ENCODE measurements at regions not wholly inside any gene's neighbourhood (a gene's known extent, or its start where the extent isn't known, plus 50 kb on each side); places are given as distances from the start of the nearest gene placed in this dataset.

DNA sequence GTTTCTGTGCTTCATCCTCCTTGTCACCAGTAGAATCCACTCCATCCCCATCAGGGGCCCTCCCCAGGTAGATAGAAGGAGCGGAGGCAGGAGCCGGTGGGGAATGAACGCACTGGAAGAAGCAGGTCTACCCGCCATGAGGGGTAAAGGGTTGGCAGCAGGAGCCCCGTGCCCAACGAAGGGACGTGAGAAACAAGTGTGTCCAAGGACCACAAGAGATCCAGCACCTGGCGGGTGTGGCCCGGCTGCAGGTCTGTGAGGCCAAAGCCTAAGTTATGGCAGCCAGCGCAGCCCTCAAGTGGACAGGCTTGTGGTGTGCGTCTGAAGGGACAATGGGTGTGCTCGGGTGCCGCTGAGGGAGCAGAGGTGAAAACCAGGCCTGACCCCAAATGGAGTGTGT is 94.3 kb downstream of the IRX2 start:
- DNase-seq, result no peak

DNA sequence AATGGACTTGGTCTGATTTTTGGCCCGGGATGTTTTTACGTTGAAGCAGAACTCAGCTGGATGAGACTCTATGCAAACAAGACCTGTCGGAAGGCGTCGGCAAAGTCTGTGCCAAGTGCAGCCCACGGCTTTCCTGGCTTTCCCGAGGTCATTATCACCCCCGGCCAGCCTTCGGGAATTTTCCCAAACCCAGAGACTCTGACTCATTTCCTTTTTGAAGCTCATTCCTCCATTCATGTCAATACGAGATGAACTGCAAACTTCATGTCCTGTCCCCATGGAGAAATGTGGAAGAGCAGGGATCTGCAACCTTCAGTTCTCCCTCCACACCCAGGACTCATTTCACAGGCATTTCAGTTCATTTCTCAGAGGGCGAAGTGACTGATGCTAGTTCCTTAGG is 95.3 kb downstream of the IRX2 start:
- no peak for DNase-seq

DNA sequence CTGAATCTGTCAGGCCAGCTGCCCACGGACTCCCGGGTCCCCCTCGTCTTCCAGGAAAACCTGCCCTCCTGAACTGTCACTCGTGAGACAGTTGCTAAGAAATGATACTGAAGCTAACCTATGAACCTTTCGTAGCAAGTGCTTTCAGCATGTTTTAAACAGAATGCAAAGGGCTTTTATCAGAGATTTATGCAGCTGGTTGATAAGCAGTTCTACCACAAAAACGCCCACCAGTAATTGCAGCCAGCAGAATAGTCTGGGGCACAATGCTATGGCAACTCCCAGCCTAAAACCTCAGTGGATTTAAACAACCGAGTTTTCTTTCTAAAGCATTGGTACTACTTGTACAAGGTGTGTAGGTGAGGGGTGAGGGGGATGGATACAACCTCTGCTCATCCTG is 97.5 kb downstream of the IRX2 start:
- no peak for DNase-seq

DNA sequence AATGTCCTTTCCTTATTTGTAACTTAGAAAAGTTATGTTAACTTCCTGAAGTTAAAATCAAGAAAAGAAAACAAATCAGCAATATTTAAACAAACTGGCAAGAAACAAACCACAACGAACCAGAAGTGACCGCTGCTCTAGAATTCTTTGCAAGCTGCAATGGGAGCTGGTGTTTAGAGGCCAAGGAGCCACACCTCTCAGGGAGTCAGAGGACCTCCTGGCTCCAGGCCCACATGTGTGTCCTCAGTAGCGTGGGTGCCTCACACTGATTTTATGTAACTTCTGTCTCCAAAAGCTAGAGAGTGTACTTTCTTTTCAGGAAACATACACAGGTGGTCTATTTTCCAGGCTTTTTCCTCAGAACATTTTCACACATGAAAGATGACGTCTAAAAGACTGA is 100.4 kb downstream of the IRX2 start:
- no peak for DNase-seq

DNA sequence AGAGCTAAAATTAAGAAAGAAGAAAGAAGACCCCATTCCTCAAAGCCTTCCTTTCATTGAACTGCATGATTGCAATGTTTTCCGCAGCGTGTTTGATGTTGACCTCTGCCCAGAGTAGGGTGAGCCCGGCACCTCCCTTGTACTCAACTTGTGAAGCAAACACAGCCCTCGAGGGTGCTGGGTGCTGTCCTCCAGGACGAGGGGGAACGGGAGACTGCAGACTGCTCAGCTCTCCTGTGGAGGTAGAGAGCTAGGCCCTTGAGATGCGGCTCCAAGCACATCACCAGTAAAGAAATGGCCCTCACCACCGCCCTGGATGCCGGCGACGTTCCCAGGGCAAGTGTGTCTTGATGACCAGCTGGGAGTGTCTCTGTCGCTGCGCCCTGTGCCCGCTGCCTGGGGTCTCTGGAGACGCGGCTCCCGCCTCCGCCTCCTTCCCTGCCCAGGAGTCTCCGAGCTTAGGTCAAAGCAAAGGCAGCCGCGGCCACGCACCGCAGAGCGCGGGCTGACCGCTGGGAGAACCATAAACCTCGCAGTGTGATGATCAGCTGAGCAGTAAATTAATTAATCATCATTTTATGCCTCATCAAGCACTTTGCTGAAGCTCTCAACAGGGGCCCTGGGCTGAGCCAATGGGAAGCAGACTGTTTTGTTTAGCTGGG is 108.7 kb downstream of the IRX2 start:
- DNase-seq, result no peak

DNA sequence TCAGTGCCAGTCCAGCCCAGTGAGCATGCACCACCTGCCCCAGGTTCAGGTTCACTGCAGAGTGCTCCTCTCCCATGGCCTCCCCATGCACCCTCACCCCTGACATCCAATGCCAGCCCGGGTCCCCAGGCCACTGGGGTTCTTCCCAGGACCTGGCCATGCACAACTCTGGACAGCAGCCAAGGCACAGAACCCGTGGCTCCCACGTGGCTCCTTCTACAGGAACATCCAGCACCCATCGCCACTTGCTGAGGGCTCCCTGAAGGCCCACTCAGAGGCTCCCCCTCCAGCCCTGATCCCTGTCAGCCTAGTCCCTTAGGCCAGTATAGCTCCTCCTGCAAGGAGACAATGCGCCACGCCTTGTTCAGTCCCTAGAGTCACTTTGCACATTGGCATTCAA is 110.8 kb downstream of the IRX2 start:
- DNase-seq, result no peak

DNA sequence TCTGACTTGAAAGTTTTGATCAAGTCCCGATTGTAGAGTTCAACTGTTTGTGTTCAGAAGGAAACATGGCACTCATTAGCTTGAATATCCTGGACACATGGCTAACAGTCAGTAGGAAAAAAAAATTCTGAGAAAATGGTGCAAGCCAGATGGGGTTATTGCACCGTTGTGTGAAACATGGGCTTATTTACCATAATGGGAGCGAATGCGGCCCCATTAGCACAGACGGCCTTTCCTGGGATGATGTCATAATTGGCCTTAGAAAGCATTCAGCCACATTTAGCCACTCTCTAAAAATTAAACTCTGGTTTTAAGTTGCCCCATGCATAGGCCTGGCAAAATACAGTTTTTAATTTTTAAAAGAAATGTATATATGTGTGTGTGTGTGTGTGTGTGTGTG is 112.1 kb downstream of the IRX2 start:
- no peak for DNase-seq

DNA sequence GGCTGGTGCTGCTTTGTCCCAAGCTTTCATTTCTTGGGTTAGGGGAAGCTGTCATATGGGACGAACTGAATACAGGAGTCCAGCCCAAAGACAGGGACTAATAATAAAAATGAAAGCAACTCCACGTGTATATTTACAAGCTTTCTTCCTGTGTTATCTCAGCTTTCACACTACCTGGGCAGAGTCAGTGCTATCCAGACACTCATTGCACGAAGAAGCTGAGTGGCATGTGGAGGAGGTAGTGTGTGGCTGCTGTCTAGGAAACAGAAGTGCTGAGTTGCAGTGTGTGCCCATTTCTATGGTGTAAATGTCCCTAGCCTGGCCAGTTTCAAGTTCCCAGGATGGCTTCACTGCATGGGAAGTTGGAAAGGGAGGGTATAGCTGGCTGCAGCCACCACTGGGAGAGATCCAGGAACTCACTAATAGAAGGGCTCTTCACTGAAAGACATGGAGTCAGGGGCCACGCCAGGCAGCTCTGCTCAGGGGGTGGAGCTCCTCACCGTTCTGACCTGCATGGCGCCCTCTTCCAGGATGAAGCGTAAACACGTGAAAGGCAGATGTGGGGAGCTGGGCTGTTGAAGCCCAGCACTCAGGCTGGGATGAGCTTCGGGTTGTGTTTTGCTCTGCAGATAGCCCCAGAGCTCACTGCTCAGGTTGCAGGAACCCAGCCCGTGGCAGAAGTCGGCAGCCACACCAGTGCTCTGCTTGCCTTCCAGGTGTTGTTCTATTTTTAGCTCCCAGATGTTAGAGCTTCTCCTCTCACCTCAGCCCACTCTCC is 116.9 kb downstream of the IRX2 start:
- no peak for DNase-seq

DNA sequence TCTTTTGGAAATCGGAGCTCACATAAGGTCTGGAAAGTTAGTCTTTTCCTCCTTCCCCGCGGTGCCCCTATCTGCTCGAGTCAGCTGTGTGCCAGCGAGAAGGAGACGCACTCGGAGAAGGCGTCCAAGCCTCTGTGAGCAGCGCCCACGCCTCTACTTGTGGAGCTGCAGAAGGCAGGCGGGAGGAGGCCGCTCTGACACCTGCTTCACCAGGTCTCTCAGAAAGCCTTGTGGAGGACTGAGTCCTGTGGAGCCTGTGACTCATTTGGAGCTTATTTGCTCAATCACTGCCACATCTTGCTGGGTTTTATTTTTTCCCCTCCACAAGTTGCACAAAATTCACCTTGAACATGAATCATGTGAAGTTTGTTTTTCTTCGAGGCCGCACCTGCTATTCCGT is 117.5 kb downstream of the IRX2 start:
- no peak for DNase-seq

DNA sequence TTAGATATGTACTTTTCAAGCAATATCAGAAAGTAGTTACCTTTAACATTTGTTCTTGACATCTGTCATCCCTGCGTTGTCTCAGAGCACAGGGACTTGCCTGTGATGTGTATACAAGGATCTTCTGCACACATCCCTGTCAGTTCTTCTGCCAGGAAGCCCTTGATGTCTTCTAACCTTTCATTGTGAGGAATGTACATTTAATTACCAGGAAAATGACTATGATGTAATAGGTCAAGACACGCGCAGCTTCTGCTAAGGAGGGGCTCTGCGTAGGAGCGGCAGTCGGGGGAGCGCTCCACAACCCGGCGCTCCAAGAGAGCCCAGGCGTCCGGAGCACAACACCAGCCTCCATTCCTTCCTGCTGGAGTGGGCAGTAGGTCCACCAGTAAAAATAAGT is 119.7 kb downstream of the IRX2 start:
- DNase-seq, result no peak

DNA sequence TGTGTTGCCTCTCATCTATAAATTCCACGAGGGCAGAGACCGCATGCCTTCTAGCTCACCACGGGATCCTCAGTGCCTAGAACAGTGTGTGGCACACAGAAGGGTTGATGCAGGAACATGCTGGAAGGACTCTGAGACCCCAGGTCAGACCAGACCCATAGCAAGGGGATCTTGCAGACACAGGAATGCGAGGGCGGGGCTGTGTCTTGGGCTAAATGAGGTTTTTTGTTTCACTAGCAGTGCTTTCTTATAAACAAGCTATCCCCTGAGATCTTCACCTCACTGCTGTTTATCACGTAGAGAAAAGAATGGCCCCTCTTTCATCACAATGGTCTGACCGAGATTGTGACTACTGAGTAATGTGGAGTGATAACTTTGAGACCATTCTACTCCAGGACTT is 122.4 kb downstream of the IRX2 start:
- no peak for DNase-seq

DNA sequence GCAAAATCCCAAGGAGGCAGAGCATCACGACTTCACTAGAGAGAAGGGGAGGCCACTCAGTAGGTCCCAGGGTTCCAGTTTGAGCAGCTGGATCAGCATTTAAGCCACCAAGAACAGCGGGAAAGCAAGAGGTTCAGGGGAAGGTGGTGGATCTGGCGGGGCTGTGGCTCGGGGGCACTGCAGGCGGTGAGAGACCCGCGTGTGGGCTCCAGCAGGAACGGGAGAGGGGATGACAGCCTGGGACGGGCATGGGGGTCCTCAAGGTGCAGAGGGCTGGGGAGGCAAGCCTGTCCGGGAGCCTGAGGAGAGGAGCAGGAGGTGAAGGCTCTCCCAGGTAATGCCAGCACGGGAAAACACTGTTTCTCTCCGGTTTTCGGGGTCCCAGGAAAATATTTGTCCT is 123.6 kb downstream of the IRX2 start:
- no peak for DNase-seq

DNA sequence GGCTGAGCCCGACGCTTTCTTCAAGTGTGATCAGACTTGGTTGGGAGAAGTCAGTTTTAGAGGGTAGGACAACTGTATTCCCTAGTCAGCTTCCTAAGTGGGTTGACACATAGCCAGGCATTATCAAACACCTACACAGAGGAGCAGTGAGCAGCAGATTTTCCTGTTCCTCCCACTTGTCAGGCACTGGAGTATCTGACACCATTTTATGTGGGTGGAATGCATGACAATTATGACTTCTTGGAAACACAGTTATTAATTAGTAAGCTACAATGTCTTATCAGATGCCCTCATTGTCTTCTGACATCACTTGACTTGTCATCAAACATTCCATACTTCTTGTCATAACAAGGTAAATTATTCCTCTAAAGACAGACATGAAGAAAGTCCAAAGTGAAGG is 124.9 kb downstream of the IRX2 start:
- no peak for DNase-seq

DNA sequence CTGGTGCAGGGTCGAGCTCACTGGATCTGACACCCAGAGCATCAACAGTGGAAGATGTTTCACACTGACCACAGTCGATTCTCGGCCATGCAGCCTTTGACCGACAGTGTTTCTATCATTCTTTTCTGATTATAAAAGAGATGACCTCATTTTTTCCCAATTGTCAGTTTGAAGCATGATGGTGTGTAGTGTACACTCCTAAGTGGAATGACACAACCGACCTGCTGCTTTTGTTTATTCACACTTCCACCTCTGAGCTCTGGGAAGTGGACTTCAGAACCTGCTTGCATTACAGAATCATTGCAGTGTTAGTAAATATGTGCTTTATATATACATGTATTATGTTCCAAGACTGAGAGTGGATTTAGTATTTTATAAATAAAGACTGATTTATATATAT is 128.6 kb downstream of the IRX2 start:
- no peak for DNase-seq

DNA sequence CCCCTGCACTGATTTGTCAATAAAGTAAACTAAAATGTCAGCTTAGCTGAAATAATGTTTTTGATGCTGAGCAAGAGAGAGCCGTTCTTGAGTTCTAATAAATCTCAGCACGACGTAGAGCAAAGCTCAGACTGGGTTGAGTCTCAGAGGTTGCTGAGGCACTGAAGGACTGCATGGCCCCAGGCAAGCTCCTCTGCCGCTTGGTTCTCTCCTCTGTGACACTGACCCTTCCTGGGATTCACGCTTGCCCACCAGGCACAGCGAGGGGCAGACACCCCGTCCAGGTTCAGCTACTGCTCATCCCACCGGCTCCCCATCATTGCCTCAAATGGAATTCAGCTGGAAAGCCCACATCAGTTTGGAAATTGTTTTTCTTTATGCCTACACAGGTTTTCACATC is 129.8 kb downstream of the IRX2 start:
- no peak for DNase-seq

DNA sequence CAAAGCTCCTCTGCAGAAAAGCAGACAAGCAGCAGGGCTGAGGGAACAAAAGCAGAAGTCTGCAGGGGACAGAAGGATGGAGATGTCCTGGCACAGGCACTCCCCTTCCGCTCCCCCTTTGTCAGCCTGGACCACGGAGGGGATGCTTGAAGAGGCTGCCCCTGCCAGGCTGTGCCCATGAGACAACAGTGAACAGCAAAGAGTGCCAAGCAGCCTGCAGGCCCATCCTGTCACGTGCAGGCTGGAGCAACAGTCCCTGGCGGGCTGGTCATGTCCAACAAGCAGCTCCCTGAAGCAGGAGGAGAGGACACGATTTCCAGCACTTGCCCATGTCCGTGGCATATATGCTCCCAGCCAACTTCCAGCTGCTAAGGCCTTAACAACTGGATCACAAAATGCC is 132.3 kb downstream of the IRX2 start:
- DNase-seq, result no peak

DNA sequence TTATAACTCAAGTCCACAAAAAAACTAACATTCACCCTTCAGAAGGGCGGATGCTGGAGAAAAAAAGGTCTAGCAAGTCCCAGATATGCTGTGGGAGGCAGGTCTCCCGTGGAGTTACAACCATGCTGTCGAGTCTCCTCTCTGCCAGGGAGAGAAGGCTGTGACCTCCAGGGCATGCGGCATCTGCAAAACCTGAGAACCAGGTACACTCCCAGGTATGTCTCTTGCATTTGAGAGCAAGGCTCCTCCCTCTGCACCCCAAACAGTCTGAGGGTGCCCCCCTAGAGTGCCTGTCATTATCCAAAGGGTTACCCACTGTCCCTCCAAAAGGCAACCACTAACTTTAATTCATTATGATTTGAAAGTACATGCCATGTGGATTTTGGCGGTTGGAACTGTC is 134.0 kb downstream of the IRX2 start:
- DNase-seq, result no peak

DNA sequence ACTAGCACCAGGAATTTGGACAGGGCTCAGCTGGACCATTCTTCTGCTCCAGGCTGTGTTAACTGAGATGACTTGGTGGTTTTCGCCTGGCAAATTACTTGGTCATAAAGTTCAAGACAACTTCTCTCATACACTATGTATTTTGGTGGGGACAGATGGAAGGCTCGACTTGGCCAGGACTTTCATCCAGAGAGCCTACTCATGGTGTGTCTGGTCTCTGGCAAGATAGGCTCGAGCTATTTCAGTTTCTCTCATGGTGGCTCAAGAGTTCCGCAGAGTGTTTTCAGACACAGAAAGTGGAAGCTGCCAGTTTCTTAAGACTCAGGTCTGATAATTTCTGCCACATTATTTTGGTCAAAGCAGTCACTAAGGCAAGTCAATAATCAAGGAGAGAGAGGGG is 135.6 kb downstream of the IRX2 start:
- DNase-seq, result no peak

DNA sequence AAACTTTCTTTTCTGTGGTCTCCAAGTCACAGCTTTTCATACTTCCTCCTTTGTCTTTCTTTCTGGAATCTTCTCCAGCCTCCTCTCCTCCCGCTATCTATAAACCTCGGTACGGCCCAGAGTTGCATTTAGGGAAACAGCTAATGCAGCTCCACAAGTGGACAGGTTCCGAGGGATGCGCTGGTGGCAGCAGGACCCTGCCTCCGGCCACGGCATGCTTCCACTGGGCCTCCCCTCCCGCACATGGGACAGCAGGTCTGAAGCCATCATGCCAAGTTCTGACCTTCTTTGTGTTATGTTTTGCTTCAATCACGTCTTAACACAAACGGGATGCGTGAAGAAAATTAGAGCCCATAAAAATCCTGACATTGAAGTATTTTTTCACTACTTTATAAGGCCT is 136.9 kb downstream of the IRX2 start:
- no peak for DNase-seq

DNA sequence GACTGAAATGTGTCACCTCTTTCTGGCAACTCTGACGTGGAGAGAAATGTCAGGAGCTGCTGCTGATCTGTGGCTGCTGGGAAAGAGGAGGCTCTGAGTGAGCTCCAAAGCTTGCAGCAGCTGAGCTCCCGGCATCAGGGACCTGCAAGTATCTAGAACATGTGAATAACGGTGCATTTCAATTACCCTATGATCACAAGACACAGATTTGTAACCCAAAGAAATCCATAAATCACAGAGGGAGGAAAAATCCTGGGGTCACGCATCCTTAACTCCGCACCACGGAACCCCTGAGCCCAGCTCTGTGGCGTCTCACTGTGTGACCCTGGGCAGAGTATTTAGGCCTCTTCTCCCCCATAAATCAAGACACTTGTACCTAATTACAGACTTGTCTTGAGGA is 139.8 kb downstream of the IRX2 start:
- no peak for DNase-seq

DNA sequence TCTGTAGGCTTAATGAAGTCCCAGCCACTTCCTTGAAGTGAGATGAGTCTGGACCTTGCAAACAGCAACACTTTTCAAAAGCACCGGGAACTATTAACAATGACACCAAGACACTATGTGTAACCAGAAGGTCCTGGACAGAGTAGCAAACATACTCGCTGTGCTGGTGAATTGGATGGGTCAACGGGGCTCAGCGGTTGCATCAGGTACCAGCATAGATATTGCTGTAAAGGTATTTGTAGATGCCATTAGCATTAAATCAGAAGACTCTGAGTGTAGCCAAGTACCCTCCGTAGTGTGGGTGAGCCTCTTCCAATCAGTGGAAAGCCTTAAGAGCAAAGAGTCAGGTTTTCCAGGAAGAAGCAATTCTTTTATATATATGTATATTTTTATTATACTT is 140.5 kb downstream of the IRX2 start:
- no peak for DNase-seq

DNA sequence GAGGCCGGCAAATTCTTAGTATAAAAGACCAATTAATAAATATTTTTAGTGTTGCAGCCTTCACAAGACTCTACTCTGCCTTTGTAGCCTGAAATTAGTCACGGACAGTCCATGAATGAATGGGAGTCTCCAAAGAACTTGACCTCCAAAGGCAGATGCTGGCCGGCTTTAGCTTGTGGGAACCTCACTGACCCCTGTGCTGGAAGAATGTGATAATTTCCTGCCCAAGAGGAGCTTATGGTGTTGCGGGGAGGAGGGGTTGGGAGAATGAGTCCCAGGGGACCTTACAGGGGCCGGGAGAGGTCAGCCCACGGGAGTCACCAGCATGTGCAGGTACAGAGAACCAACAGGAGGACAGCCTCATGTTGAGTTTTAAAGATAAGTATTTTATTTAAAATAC is 143.1 kb downstream of the IRX2 start:
- no peak for DNase-seq

DNA sequence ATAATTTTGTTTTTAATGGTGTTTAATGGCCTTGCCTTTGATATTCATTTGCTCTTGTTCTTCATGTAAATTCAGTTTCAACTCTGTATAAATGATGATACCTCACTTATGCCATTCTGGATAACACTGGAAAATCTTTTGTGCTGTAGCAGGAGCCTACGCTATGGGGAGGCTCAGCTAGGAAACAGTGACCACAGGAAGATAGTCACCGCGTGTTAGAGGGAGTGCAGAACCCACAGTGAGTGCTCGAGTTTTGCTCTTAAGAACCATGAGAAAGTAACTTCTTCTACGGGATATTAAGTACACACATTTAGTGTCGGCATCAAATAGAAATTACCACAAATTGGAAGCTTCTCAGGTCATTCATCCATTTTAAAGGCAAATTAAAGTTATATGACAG is 143.9 kb downstream of the IRX2 start:
- no peak for DNase-seq

DNA sequence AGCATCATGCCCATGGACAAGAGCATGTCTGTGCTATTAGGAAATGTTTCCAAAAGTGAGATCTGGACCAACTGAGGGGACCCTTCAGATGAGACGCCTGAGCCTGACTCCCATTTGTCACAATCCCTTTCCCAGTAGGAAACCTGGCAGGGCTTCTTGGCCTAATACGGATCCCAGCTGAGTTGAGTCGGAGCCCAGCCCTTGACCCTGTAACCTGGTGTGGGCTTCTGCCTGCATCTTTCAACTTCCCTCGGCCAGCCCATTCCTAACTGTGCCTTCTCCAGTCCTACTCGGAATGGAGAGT is 148.3 kb downstream of the IRX2 start:
- no peak for DNase-seq

All from hindlimb muscle (tissue), 1 donor.